Endothelial cell of umbilical vein (primary cell): ENCODE measurements at regions not wholly inside any gene's neighbourhood (a gene's known extent, or its start where the extent isn't known, plus 50 kb on each side); places are given as distances from the start of the nearest gene placed in this dataset.

ENCODE experiments used
- BruUV-seq: library from RNA; stranded (reverse); fragments of 400-500 nt; replicated peaks from 2 replicates; lab custom pipeline; 2021; lab: Mats Ljungman, UMichigan
- CTCF ChIA-PET: fragments of 300-600, 350-600 bp; sonication (Branson Sonifier 250); formaldehyde crosslinking; loops from one replicate; lab custom pipeline; 2021; ENCODE audit warnings: antibody characterized with exemption, inconsistent platforms; lab: Charles Lee
- POLR2A ChIA-PET: fragments of 300-600, 350-600 bp; sonication (Branson Sonifier 250); formaldehyde crosslinking; loops from one replicate; lab custom pipeline; 2021; ENCODE audit warnings: antibody characterized with exemption, inconsistent platforms; lab: Charles Lee
- DNase-seq: peaks from one replicate; pipeline ENCODE4 v3.0.0-alpha.2; 2011; ENCODE audit warnings: low read depth, low spot score
- FAIRE-seq: peaks from 2 replicates; lab custom pipeline; 2011; peaks lifted over from hg19 to GRCh38; lab: Jason Lieb, UNC
- H2AFZ ChIP-seq: 2 replicates; pipeline ENCODE4 v1.6.0; 2012; ENCODE audit warnings: low read depth, low read length, control low read depth, inconsistent platforms
- H3K27ac ChIP-seq: 2 replicates; pipeline ENCODE4 v1.5.1; 2011; ENCODE audit warnings: low read depth, mild to moderate bottlenecking, control low read depth, low read length, moderate library complexity; ENCODE audit not compliant: insufficient read depth
- H3K27me3 ChIP-seq, 2 experiments: 2 replicates each; pipeline versions ENCODE4 v1.6.0 to v1.6.1; 2011; ENCODE audit warnings: low read length in 2 of 2, mixed read lengths in 1 of 2; ENCODE audit not compliant: control insufficient read depth in 2 of 2, insufficient read depth in 2 of 2
- H3K36me3 ChIP-seq, 2 experiments: 2 replicates in 1 of 2; 3 replicates in 1 of 2; pipeline ENCODE4 v1.5.1; 2011; ENCODE audit warnings: low read length in 2 of 2, mild to moderate bottlenecking in 1 of 2, moderate library complexity in 1 of 2; ENCODE audit not compliant: control insufficient read depth in 2 of 2, insufficient read depth in 2 of 2; ENCODE audit errors: extremely low read depth in 1 of 2
- H3K4me1 ChIP-seq: 3 replicates; pipeline ENCODE4 v1.5.1; 2011; ENCODE audit warnings: mild to moderate bottlenecking, low read length; ENCODE audit not compliant: control insufficient read depth, insufficient read depth; ENCODE audit errors: extremely low read depth
- H3K4me2 ChIP-seq: 2 replicates; pipeline ENCODE4 v1.6.1; 2011; ENCODE audit warnings: low read length, control low read depth, mixed read lengths; ENCODE audit not compliant: insufficient read depth
- H3K4me3 ChIP-seq, 3 experiments: fragments of 200-600 bp in 1 of 3; sonication (generic), shearing (Covaris generic) in 1 of 3; replicated peaks in 1 of 3; 2 replicates each; pipeline ENCODE4 v1.5.1; 2011 to 2016; ENCODE audit warnings: control low read depth in 3 of 3, low read length in 3 of 3, mild to moderate bottlenecking in 2 of 3, inconsistent platforms in 1 of 3, low read depth in 1 of 3, moderate library complexity in 1 of 3; ENCODE audit not compliant: insufficient read depth in 1 of 3
- H3K79me2 ChIP-seq: 2 replicates; pipeline ENCODE4 v1.6.0; 2012; ENCODE audit warnings: low read length, inconsistent platforms; ENCODE audit not compliant: control insufficient read depth, insufficient read depth
- H3K9ac ChIP-seq: replicated peaks from 2 replicates; pipeline ENCODE3; 2011; ENCODE audit warnings: low read length, control low read depth; ENCODE audit not compliant: insufficient read depth; ENCODE audit errors: extremely low read depth
- H3K9me1 ChIP-seq: replicated peaks from 3 replicates; pipeline ENCODE4 v1.6.0; 2011; ENCODE audit warnings: mild to moderate bottlenecking, low read length; ENCODE audit not compliant: control insufficient read depth, insufficient read depth; ENCODE audit errors: extremely low read depth
- H3K9me3 ChIP-seq: replicated peaks from 2 replicates; pipeline ENCODE4 v1.5.1; 2012; ENCODE audit warnings: low read length, inconsistent platforms; ENCODE audit not compliant: control insufficient read depth, insufficient read depth
- H4K20me1 ChIP-seq: replicated peaks from 2 replicates; pipeline ENCODE3; 2011; ENCODE audit warnings: mild to moderate bottlenecking, low read length; ENCODE audit not compliant: control insufficient read depth, insufficient read depth; ENCODE audit errors: extremely low read depth
- EZH2 ChIP-seq: IDR thresholded peaks from 2 replicates; pipeline ENCODE4 v1.6.1; 2012; ENCODE audit warnings: borderline replicate concordance, low read depth, mild to moderate bottlenecking, moderate library complexity, low read length, inconsistent platforms; ENCODE audit not compliant: severe bottlenecking
- FOS ChIP-seq: IDR thresholded peaks from 2 replicates; pipeline ENCODE4 v1.6.1; 2011; ENCODE audit warnings: mild to moderate bottlenecking, low read length, moderate library complexity, borderline replicate concordance; ENCODE audit not compliant: insufficient read depth
- GATA2 ChIP-seq: IDR thresholded peaks from 2 replicates; pipeline ENCODE4 v1.7.0; 2011; ENCODE audit warnings: low read depth, mild to moderate bottlenecking, moderate library complexity, mixed read lengths, low read length; ENCODE audit not compliant: insufficient read length, insufficient read depth
- JUN ChIP-seq: IDR thresholded peaks from 2 replicates; pipeline ENCODE4 v1.6.1; 2011; ENCODE audit warnings: borderline replicate concordance, low read depth; ENCODE audit not compliant: insufficient read length, insufficient read depth
- MYC ChIP-seq: IDR thresholded peaks from one replicate; pipeline ENCODE4 v1.6.1; 2011; ENCODE audit warnings: mild to moderate bottlenecking, low read depth, low read length
- POLR2A ChIP-seq: IDR thresholded peaks from 2 replicates; pipeline ENCODE4 v1.6.1; 2012; ENCODE audit warnings: low read depth, mild to moderate bottlenecking, control low read depth, low read length
- POLR2AphosphoS5 ChIP-seq: IDR thresholded peaks from 2 replicates; pipeline ENCODE4 v1.6.1; 2012; ENCODE audit warnings: low read depth, mild to moderate bottlenecking, control low read depth, low read length, moderate library complexity; ENCODE audit not compliant: insufficient read depth
- dilution Hi-C: fragments of 300-500 bp; cut with MboI; formaldehyde crosslinking; loops from one replicate; pipeline ENCODE4 v1.15.0; 2019; ENCODE audit warnings: low sequenced_read_pairs; ENCODE audit not compliant: extremely low pct_ligation_motif_present
- intact Hi-C: fragments of 100-400 bp; cut with micrococcal nuclease; formaldehyde crosslinking; loops from one replicate; pipeline ENCODE4 v1.10.0; 2022
- TF ChIP-seq, protein P1 (sequence below), 2 donors: IDR thresholded peaks; 1 replicate in 1 of 2; 2 replicates in 1 of 2; pipeline ENCODE4 v1.5.1; 2011; ENCODE audit warnings: low read length in 2 of 2, mild to moderate bottlenecking in 2 of 2, moderate library complexity in 2 of 2, control low read depth in 1 of 2, inconsistent platforms in 1 of 2, low read depth in 1 of 2; ENCODE audit not compliant: insufficient read depth in 1 of 2; ENCODE audit errors: extremely low read depth in 1 of 2
- TF ChIP-seq, protein P2 (sequence below): IDR thresholded peaks from 2 replicates; pipeline ENCODE4 v1.6.1; 2011; ENCODE audit not compliant: insufficient read depth, insufficient read length

DNA sequence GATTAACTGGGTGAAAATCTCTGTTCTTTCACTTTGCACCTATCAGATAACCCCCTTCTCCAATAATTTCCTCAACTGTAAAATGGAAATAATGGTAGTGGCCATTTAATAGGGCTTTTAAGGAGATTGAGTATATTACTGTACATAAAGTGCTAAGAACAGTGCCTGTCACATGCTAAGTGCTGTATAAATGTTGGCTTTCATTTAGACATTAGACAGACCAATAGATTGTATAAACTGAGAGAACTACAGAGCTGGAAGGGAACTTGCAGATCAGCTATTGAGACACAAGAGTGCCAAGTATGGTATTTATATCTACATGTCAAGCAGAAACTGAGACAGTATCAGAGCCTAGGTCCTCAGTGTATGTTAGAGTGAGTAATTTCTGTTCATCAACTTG is 934.7 kb downstream of the PLA2G4A start:
- dilution Hi-C loops = no loop called here

More for the DNA sequence above, 934.7 kb downstream of the PLA2G4A start:
- no peak for FAIRE-seq
- no peaks in the 10 kb centered on the region for H3K79me2 ChIP-seq
- H3K4me3 ChIP-seq = no peak overlapping the region
- peak; percentile 1 for DNase-seq
- no peaks in the 10 kb centered on the region for H3K27me3 ChIP-seq
- no peaks in the 10 kb centered on the region for H3K9me3 ChIP-seq
- TF ChIP-seq, protein P1, sequence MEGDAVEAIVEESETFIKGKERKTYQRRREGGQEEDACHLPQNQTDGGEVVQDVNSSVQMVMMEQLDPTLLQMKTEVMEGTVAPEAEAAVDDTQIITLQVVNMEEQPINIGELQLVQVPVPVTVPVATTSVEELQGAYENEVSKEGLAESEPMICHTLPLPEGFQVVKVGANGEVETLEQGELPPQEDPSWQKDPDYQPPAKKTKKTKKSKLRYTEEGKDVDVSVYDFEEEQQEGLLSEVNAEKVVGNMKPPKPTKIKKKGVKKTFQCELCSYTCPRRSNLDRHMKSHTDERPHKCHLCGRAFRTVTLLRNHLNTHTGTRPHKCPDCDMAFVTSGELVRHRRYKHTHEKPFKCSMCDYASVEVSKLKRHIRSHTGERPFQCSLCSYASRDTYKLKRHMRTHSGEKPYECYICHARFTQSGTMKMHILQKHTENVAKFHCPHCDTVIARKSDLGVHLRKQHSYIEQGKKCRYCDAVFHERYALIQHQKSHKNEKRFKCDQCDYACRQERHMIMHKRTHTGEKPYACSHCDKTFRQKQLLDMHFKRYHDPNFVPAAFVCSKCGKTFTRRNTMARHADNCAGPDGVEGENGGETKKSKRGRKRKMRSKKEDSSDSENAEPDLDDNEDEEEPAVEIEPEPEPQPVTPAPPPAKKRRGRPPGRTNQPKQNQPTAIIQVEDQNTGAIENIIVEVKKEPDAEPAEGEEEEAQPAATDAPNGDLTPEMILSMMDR (IDR thresholded peaks at IDR 0.05; ENCODE audit: extremely low read depth in 1 of 2, insufficient read depth in 1 of 2, low read depth in 1 of 2, low read length in 2 of 2) = no peak
- TF ChIP-seq JUN = no peak
- TF ChIP-seq MYC = no peak
- TF ChIP-seq, protein P2, sequence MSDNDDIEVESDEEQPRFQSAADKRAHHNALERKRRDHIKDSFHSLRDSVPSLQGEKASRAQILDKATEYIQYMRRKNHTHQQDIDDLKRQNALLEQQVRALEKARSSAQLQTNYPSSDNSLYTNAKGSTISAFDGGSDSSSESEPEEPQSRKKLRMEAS = no peak
- TF ChIP-seq GATA2 = no peak
- no peak for TF ChIP-seq EZH2
- TF ChIP-seq FOS = no peak
- no peak for TF ChIP-seq POLR2AphosphoS5
- TF ChIP-seq POLR2A = no peak
- POLR2A ChIA-PET = no interaction called here
- H3K27ac ChIP-seq = no peak overlapping the region
- no peak overlapping the region for H3K4me2 ChIP-seq
- no peaks in the 10 kb centered on the region for H3K36me3 ChIP-seq
- no peaks in the 10 kb centered on the region for H3K9me1 ChIP-seq
- H3K9ac ChIP-seq = no peak overlapping the region
- no peaks in the 10 kb centered on the region for H4K20me1 ChIP-seq
- intact Hi-C loops = no loop called here
- no peaks in the 10 kb centered on the region for H3K4me1 ChIP-seq
- no TSS peak for BruUV-seq
- no peak overlapping the region for H2AFZ ChIP-seq
- CTCF ChIA-PET = no interaction called here
